Fibroblast of pulmonary artery (primary cell): ENCODE measurements at regions not wholly inside any gene's neighbourhood (a gene's known extent, or its start where the extent isn't known, plus 50 kb on each side); places are given as distances from the start of the nearest gene placed in this dataset.

ENCODE experiments used
- DNase-seq: peaks from one replicate; pipeline ENCODE4 v3.0.0-alpha.2; 2010; ENCODE audit warnings: low read depth
- H3K4me3 ChIP-seq: replicated peaks from 2 replicates; pipeline ENCODE4 v1.5.1; 2011; ENCODE audit warnings: low read depth, mild to moderate bottlenecking, control low read depth, low read length, moderate library complexity
- TF ChIP-seq, protein P1 (sequence below): IDR thresholded peaks from 2 replicates; pipeline ENCODE4 v1.5.1; 2011; ENCODE audit warnings: mild to moderate bottlenecking, control low read depth, low read length, inconsistent platforms; ENCODE audit errors: missing control alignments

DNA sequence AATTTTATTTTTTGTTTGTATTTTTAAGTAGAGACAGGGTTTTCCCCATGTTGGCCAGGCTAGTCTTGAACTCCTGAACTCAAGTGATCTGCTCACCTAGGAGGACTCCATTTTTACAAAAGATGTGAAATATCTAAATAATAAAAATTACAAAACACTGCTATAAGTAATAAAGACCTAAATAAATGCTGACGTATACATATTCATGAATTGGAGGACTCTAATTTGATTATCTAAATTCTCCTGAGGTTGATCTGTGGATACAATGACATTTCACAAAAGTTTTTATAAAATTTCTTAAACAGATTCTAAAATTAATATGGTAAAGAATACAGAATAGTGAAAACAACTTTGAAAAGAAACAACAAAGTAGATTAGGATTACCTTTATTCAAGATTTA is 1224.0 kb downstream of the SLC16A7 start:
- H3K4me3 ChIP-seq: no peak overlapping the region
- TF ChIP-seq, protein P1, sequence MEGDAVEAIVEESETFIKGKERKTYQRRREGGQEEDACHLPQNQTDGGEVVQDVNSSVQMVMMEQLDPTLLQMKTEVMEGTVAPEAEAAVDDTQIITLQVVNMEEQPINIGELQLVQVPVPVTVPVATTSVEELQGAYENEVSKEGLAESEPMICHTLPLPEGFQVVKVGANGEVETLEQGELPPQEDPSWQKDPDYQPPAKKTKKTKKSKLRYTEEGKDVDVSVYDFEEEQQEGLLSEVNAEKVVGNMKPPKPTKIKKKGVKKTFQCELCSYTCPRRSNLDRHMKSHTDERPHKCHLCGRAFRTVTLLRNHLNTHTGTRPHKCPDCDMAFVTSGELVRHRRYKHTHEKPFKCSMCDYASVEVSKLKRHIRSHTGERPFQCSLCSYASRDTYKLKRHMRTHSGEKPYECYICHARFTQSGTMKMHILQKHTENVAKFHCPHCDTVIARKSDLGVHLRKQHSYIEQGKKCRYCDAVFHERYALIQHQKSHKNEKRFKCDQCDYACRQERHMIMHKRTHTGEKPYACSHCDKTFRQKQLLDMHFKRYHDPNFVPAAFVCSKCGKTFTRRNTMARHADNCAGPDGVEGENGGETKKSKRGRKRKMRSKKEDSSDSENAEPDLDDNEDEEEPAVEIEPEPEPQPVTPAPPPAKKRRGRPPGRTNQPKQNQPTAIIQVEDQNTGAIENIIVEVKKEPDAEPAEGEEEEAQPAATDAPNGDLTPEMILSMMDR: no peak
- DNase-seq: no peak

DNA sequence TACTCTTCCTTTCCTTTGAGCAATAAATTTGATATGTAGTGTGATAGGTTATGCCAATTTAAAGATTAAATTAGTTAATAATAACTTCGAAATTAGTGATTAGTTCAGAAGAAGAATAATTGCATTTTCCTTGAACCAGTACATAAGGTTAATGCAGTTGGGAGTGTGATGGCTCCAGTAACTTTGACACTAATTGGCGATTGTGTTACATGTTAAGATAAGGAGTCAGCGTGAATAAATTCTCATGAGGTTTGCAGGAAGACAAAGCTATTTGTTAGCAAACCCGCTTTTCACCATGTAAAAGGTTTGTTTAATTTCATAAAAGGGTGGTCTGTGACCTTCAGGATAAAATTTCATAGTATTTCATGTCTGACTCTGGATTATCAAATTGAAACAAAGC is 1226.8 kb downstream of the SLC16A7 start:
- TF ChIP-seq, protein P1: no peak
- no peak overlapping the region for H3K4me3 ChIP-seq
- no peak for DNase-seq

DNA sequence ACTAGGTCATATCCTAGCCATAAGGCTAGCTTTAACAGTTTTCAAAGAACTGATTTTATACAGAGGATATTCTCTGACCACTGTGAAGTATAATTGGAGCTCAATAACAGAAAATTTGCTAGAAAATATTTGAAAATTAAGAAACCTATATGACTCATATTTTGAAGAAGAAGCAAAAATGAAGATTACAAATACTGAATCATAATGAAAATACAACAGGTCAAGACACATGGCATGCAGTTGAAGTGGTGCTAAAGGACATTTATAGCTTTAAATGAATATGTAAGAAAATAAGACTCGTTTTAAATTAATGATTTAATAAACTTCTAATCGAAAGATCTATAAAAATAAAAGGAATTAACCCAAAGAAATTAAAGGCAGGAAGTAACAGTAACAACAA is 1234.6 kb downstream of the SLC16A7 start:
- DNase-seq: no peak
- TF ChIP-seq, protein P1: no peak
- no peak overlapping the region for H3K4me3 ChIP-seq

DNA sequence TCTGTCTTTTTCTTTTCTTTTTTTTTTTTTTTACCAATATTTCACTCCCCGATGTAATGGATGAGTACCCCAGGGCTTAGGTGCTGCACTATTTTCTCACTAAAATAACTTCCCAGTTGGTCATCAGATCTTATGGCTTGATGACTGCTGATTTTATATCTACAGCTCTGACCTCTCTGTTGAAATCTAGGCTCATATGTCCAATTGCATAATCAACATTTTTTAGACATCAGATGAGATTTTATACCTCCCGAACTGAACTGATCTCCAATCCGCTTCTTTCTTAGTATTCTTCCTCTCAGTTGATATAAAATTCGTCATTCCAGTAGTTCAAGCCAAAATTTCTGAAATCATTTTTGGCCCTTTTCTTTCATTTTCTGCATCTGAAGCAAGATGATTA is 1236.5 kb downstream of the SLC16A7 start:
- no peak overlapping the region for H3K4me3 ChIP-seq
- TF ChIP-seq, protein P1: no peak
- DNase-seq: no peak

DNA sequence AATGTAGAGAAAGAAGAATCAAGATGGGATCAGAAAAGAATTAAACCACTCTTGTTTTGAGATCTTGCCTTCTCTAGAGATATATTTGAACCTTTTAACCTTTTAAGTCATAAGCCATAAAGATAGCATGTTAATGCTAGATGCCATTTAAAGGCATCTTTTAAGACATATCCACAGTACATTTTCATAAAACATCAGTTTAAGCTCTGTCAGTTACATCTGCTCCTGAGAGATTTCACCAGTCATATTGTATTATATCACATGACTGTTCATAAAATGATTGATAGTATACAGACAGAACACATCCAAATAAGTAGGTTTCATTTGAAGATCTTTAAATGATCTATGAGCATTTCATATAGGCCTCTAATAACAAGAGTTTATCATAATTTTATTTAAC is 1238.5 kb downstream of the SLC16A7 start:
- no peak for DNase-seq
- TF ChIP-seq, protein P1: no peak
- H3K4me3 ChIP-seq: no peak overlapping the region

DNA sequence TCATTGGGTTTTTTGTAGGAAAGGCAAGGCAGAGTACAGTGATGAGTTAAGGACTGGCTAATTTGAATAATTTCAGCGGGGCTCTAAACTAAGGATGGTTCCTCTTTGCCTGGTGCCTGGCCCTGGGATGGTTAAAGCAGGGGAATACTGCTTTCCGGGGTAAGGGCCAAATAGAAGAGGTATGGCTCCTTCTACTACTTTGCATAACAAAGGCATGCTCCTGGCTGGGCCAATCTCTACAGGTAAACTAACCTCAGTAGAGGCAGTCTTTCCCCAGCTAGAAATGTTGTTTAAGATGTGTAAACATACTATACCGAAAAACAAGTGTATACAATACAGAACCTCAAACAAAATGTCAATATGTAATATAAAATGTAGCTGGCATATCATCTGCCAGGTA is 1239.0 kb downstream of the SLC16A7 start:
- TF ChIP-seq, protein P1: no peak
- DNase-seq: no peak

DNA sequence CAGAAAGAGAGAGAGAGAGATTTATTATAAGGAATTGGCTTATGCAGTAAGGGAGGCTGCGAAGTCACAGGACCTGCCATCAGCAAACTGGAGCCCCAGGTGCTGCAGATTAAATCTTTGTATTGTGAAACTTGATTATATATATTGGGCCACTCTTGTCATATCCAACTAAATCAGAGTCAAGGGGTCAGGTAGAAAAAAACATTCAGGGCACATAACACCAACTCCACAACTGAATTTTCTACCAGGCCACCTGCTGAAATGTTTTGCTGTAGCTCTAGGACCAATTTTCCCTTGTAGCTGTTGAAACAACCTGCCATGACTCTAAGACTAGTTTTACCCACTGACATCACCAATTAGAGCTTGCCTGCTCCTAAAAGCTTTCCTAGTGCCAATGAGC is 1240.8 kb downstream of the SLC16A7 start:
- DNase-seq: no peak
- H3K4me3 ChIP-seq: no peak overlapping the region
- TF ChIP-seq, protein P1: no peak

More for the DNA sequence above, 1239.0 kb downstream of the SLC16A7 start:
- H3K4me3 ChIP-seq: no peak overlapping the region
